Panc1 (cell line): ENCODE measurements at regions not wholly inside any gene's neighbourhood (a gene's known extent, or its start where the extent isn't known, plus 50 kb on each side); places are given as distances from the start of the nearest gene placed in this dataset.

ENCODE experiments used
- POLR2AphosphoS5 ChIP-seq: IDR thresholded peaks from 2 replicates; pipeline ENCODE4 v1.6.1; 2012; ENCODE audit warnings: mild to moderate bottlenecking, low read depth, low read length, moderate library complexity
- SIN3A ChIP-seq: IDR thresholded peaks from 2 replicates; pipeline ENCODE4 v1.6.1; 2012; ENCODE audit warnings: low read depth, mild to moderate bottlenecking, low read length, moderate library complexity, borderline replicate concordance; ENCODE audit not compliant: insufficient read depth
- TCF7L2 ChIP-seq: IDR thresholded peaks from 2 replicates; pipeline ENCODE4 v1.6.1; 2011; ENCODE audit warnings: mild to moderate bottlenecking, low read depth, low read length, inconsistent platforms
- TF ChIP-seq, protein P1 (sequence below): fragments of 450-650 bp; IDR thresholded peaks from 2 replicates; pipeline ENCODE4 v1.5.1; 2017; ENCODE audit warnings: mild to moderate bottlenecking
- TF ChIP-seq, protein P2 (sequence below), 2 experiments: IDR thresholded peaks; 2 replicates each; pipeline ENCODE4 v1.6.1; 2011 to 2012; ENCODE audit warnings: low read depth in 2 of 2, control low read depth in 1 of 2, low read length in 1 of 2, mild to moderate bottlenecking in 1 of 2, moderate library complexity in 1 of 2; ENCODE audit not compliant: insufficient read depth in 1 of 2

- TF ChIP-seq, protein P1, sequence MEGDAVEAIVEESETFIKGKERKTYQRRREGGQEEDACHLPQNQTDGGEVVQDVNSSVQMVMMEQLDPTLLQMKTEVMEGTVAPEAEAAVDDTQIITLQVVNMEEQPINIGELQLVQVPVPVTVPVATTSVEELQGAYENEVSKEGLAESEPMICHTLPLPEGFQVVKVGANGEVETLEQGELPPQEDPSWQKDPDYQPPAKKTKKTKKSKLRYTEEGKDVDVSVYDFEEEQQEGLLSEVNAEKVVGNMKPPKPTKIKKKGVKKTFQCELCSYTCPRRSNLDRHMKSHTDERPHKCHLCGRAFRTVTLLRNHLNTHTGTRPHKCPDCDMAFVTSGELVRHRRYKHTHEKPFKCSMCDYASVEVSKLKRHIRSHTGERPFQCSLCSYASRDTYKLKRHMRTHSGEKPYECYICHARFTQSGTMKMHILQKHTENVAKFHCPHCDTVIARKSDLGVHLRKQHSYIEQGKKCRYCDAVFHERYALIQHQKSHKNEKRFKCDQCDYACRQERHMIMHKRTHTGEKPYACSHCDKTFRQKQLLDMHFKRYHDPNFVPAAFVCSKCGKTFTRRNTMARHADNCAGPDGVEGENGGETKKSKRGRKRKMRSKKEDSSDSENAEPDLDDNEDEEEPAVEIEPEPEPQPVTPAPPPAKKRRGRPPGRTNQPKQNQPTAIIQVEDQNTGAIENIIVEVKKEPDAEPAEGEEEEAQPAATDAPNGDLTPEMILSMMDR, result no peak
- no peak for TF ChIP-seq POLR2AphosphoS5
- TF ChIP-seq SIN3A, result no peak
- TF ChIP-seq TCF7L2, result no peak
- TF ChIP-seq, protein P2, sequence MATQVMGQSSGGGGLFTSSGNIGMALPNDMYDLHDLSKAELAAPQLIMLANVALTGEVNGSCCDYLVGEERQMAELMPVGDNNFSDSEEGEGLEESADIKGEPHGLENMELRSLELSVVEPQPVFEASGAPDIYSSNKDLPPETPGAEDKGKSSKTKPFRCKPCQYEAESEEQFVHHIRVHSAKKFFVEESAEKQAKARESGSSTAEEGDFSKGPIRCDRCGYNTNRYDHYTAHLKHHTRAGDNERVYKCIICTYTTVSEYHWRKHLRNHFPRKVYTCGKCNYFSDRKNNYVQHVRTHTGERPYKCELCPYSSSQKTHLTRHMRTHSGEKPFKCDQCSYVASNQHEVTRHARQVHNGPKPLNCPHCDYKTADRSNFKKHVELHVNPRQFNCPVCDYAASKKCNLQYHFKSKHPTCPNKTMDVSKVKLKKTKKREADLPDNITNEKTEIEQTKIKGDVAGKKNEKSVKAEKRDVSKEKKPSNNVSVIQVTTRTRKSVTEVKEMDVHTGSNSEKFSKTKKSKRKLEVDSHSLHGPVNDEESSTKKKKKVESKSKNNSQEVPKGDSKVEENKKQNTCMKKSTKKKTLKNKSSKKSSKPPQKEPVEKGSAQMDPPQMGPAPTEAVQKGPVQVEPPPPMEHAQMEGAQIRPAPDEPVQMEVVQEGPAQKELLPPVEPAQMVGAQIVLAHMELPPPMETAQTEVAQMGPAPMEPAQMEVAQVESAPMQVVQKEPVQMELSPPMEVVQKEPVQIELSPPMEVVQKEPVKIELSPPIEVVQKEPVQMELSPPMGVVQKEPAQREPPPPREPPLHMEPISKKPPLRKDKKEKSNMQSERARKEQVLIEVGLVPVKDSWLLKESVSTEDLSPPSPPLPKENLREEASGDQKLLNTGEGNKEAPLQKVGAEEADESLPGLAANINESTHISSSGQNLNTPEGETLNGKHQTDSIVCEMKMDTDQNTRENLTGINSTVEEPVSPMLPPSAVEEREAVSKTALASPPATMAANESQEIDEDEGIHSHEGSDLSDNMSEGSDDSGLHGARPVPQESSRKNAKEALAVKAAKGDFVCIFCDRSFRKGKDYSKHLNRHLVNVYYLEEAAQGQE (IDR thresholded peaks at IDR 0.05; ENCODE audit: insufficient read depth in 1 of 2, low read depth in 2 of 2, low read length in 1 of 2), result no peak
These were observed 102.3 kb upstream of the PCDH7 start for GRCh38 chr4:30617836-30618235.
